ENCODE measurements at regions not wholly inside any gene's neighbourhood (a gene's known extent, or its start where the extent isn't known, plus 50 kb on each side); places are given as distances from the start of the nearest gene placed in this dataset.

- dilution Hi-C loops (cut with HindIII; ENCODE audit: low sequenced_read_pairs, unreplicated experiment): no loop called here
- in situ Hi-C loops (cut with MboI; ENCODE audit: low sequenced_read_pairs): no loop called here
These were observed 422.3 kb upstream of the ADAMTSL1 start for GRCh38 chr9:18051638-18052037.

More at GRCh38 chr9:18051638-18052037, 422.3 kb upstream of the ADAMTSL1 start:
- no peak overlapping the region for H3K9ac ChIP-seq (ENCODE audit: low read depth, low read length)
- ChIA-PET POLR2A (ENCODE audit: unreplicated experiment) (no interaction called here), CTCF (no interaction called here)
- H3K27ac ChIP-seq (ENCODE audit: insufficient read depth, low read length): no peak overlapping the region
- no peaks in the 10 kb centered on the region for H3K79me1 ChIP-seq (ENCODE audit: low read depth in 1 of 2, low read length in 2 of 2)
- H4K91ac ChIP-seq (ENCODE audit: insufficient read depth, low read depth, low read length): no peak overlapping the region
- no peak overlapping the region for H4K8ac ChIP-seq (ENCODE audit: low read depth in 2 of 2, low read length in 2 of 2)
- ATAC-seq (ENCODE audit: low read depth) (no peak), DNase-seq (no peak)
- no peak overlapping the region for H2BK20ac ChIP-seq (ENCODE audit: low read depth, low read length)
- H3K27me3 ChIP-seq (ENCODE audit: control insufficient read depth, insufficient read depth, low read length): no peaks in the 10 kb centered on the region
- H3K4me2 ChIP-seq (ENCODE audit: low read depth, low read length): no peak overlapping the region
- H2AK9ac ChIP-seq (replicated peaks; ENCODE audit: low read depth, low read length, poor library complexity): no peak overlapping the region
- TF ChIP-seq MAFK (IDR thresholded peaks at IDR 0.05; ENCODE audit: low read depth, low read length) (peak; percentile 86), NFE2L2 (IDR thresholded peaks at IDR 0.05; ENCODE audit: low read depth, low read length) (no peak), CHD1 (IDR thresholded peaks at IDR 0.05; ENCODE audit: low read depth, low read length) (no peak), MAZ (IDR thresholded peaks at IDR 0.05; ENCODE audit: borderline replicate concordance, low read depth, low read length) (no peak), SMC3 (IDR thresholded peaks at IDR 0.05; ENCODE audit: low read depth, low read length) (no peak), RFX5 (IDR thresholded peaks at IDR 0.05; ENCODE audit: low read depth, low read length) (no peak), RAD21 (IDR thresholded peaks at IDR 0.05; ENCODE audit: low read length) (no peak), ELK1 (IDR thresholded peaks at IDR 0.05; ENCODE audit: borderline replicate concordance, low read depth, low read length) (no peak), MXI1 (IDR thresholded peaks at IDR 0.05; ENCODE audit: borderline replicate concordance, low read depth, low read length) (no peak)
- no peak overlapping the region for H3K14ac ChIP-seq (replicated peaks; ENCODE audit: low read depth, low read length)
- H3K4me1 ChIP-seq (ENCODE audit: control insufficient read depth, insufficient read depth, low read length): no peaks in the 10 kb centered on the region
- H4K20me1 ChIP-seq (ENCODE audit: insufficient read depth, low read length): no peaks in the 10 kb centered on the region
- H2BK15ac ChIP-seq (ENCODE audit: low read depth, low read length): no peak overlapping the region
- no peak overlapping the region for H3K4me3 ChIP-seq (ENCODE audit: insufficient read depth, low read depth, low read length)
- no peak overlapping the region for H2BK120ac ChIP-seq (ENCODE audit: low read depth, low read length)
- no TSS peak for BruUV-seq (replicated peaks)
- no peak overlapping the region for H2AK5ac ChIP-seq (ENCODE audit: low read depth, low read length)
- H3K23ac ChIP-seq (ENCODE audit: low read depth, low read length): no peak overlapping the region
- no peak overlapping the region for H3K4ac ChIP-seq (ENCODE audit: low read depth, low read length)
- intact Hi-C loops (cut with micrococcal nuclease): no loop called here
- H3K56ac ChIP-seq (ENCODE audit: extremely low read depth, insufficient read depth, low read length): no peak overlapping the region
- H2BK5ac ChIP-seq (ENCODE audit: low read depth, low read length, poor library complexity, severe bottlenecking): no peak overlapping the region
- H4K5ac ChIP-seq (ENCODE audit: low read depth, low read length): no peak overlapping the region
- no peak overlapping the region for H3K18ac ChIP-seq (ENCODE audit: low read depth, low read length)
- no peaks in the 10 kb centered on the region for H3K9me1 ChIP-seq (ENCODE audit: insufficient read depth, low read length)
- H3K36me3 ChIP-seq (ENCODE audit: control insufficient read depth, insufficient read depth, low read length): no peaks in the 10 kb centered on the region
- no peak overlapping the region for H2AFZ ChIP-seq (replicated peaks; ENCODE audit: low read length, poor library complexity)
- H3K9me3 ChIP-seq (ENCODE audit: control insufficient read depth, insufficient read depth, low read length): no peaks in the 10 kb centered on the region
- WGBS, 2 experiments (ENCODE audit: extremely low coverage in 2 of 2, insufficient read length in 1 of 2): 60% methylated on average over 1 of the region's 2 CpGs; no CpG with 5 or more reads in 1 of the 2 experiments
